ENCODE measurements at regions not wholly inside any gene's neighbourhood (a gene's known extent, or its start where the extent isn't known, plus 50 kb on each side); places are given as distances from the start of the nearest gene placed in this dataset.
"Not testable (repeated sequence)": the region's sequence is repeated elsewhere in the genome, so short reads cannot be mapped to it uniquely, and the experiment has no call there.

GRCh38 chr4:179165000-179165738 lies 1722.9 kb upstream of the AGA start:
- DNase-seq (ENCODE audit: low spot score in 2 of 2): no peak
- TF ChIP-seq CTCF (IDR thresholded peaks at IDR 0.05) (no peak), POLR2A (IDR thresholded peaks at IDR 0.05) (no peak)
- WGBS, 2 donors: 87 to 89% methylated on average over 4 of the region's 4 CpGs
- H3K4me3 ChIP-seq (ENCODE audit: low read depth, poor library complexity, severe bottlenecking): no peak overlapping the region
- intact Hi-C loops (cut with DNase I; ENCODE audit: low total_unique reads): no loop called here

GRCh38 chr4:179165862-179166261 lies 1723.6 kb upstream of the AGA start:
- TF ChIP-seq POLR2A (IDR thresholded peaks at IDR 0.05) (no peak), CTCF (IDR thresholded peaks at IDR 0.05) (no peak)
- intact Hi-C loops (cut with DNase I; ENCODE audit: low total_unique reads): no loop called here
- H3K4me3 ChIP-seq (ENCODE audit: low read depth, poor library complexity, severe bottlenecking): no peak overlapping the region
- WGBS, 2 donors: 66 to 68% methylated on average over 3 of the region's 3 CpGs
- no peak for DNase-seq (ENCODE audit: low spot score in 2 of 2)

GRCh38 chr4:179170308-179170707 lies 1728.1 kb upstream of the AGA start:
- DNase-seq (ENCODE audit: low spot score in 2 of 2); H3K4me3 ChIP-seq (ENCODE audit: low read depth, poor library complexity, severe bottlenecking); intact Hi-C loops (cut with DNase I; ENCODE audit: low total_unique reads): not testable (repeated sequence)
- WGBS, 2 donors: 89 to 91% methylated on average over 5 of the region's 5 CpGs

GRCh38 chr4:179182741-179183140 lies 1740.5 kb upstream of the AGA start:
- no peak for DNase-seq (ENCODE audit: low spot score in 2 of 2)
- TF ChIP-seq POLR2A (IDR thresholded peaks at IDR 0.05) (no peak), CTCF (IDR thresholded peaks at IDR 0.05) (no peak)
- intact Hi-C loops (cut with DNase I; ENCODE audit: low total_unique reads): no loop called here
- no peak overlapping the region for H3K4me3 ChIP-seq (ENCODE audit: low read depth, poor library complexity, severe bottlenecking)

- 78% methylated on average over 2 of the region's 2 CpGs for WGBS, 2 donors
- intact Hi-C loops (cut with DNase I; ENCODE audit: low total_unique reads): no loop called here
- TF ChIP-seq POLR2A (IDR thresholded peaks at IDR 0.05): no peak
- no peak for TF ChIP-seq CTCF (IDR thresholded peaks at IDR 0.05)
- no peak for DNase-seq (ENCODE audit: low spot score in 2 of 2)
- no peak overlapping the region for H3K4me3 ChIP-seq (ENCODE audit: low read depth, poor library complexity, severe bottlenecking)
Observed at GRCh38 chr4:179195887-179196286, 1753.7 kb upstream of the AGA start.

- WGBS, 2 donors: 77 to 79% methylated on average over 4 of the region's 4 CpGs
- intact Hi-C loops (cut with DNase I; ENCODE audit: low total_unique reads): no loop called here
- DNase-seq (ENCODE audit: low spot score in 2 of 2): no peak
- no peak for TF ChIP-seq POLR2A (IDR thresholded peaks at IDR 0.05)
- no peak for TF ChIP-seq CTCF (IDR thresholded peaks at IDR 0.05)
- no peak overlapping the region for H3K4me3 ChIP-seq (ENCODE audit: low read depth, poor library complexity, severe bottlenecking)
Observed at GRCh38 chr4:179196511-179196910, 1754.3 kb upstream of the AGA start.
